Liver (tissue), 8 donors: ENCODE measurements at regions not wholly inside any gene's neighbourhood (a gene's known extent, or its start where the extent isn't known, plus 50 kb on each side); places are given as distances from the start of the nearest gene placed in this dataset.

Experiments used
- DNase-seq: peaks from one replicate; pipeline ENCODE4 v3.0.0-alpha.2; 2017; ENCODE audit warnings: low spot score
- H3K27ac ChIP-seq, 2 donors: one replicate each; pipeline ENCODE4 v1.7.0; 2013; ENCODE audit warnings: inconsistent platforms in 2 of 2, low read length in 2 of 2, control low read depth in 1 of 2, low read depth in 1 of 2, mild to moderate bottlenecking in 1 of 2
- H3K27me3 ChIP-seq, 4 donors: one replicate each; pipeline versions ENCODE4 v1.6.1 to v1.7.0; 2013; ENCODE audit warnings: low read length in 3 of 4, inconsistent platforms in 1 of 4, mild to moderate bottlenecking in 1 of 4, moderate library complexity in 1 of 4; ENCODE audit not compliant: control insufficient read depth in 4 of 4, insufficient read depth in 4 of 4
- H3K36me3 ChIP-seq, 4 donors: one replicate each; pipeline versions ENCODE4 v1.6.1 to v1.7.0; 2013; ENCODE audit warnings: low read length in 3 of 4, mild to moderate bottlenecking in 3 of 4, low read depth in 1 of 4, moderate library complexity in 1 of 4; ENCODE audit not compliant: control insufficient read depth in 4 of 4, insufficient read depth in 3 of 4
- H3K4me1 ChIP-seq, 4 donors: one replicate each; pipeline versions ENCODE4 v1.6.1 to v1.7.0; 2013; ENCODE audit warnings: low read length in 3 of 4, mild to moderate bottlenecking in 3 of 4, moderate library complexity in 1 of 4; ENCODE audit not compliant: control insufficient read depth in 4 of 4, insufficient read depth in 4 of 4
- H3K4me3 ChIP-seq, 3 donors: one replicate each; pipeline versions ENCODE4 v1.6.1 to v1.7.0; 2013; ENCODE audit warnings: low read length in 3 of 3, control low read depth in 1 of 3, low read depth in 1 of 3, mild to moderate bottlenecking in 1 of 3
- H3K9ac ChIP-seq, 2 donors: one replicate each; pipeline ENCODE4 v1.7.0; 2013; ENCODE audit warnings: low read length in 2 of 2, mild to moderate bottlenecking in 2 of 2, moderate library complexity in 2 of 2, control low read depth in 1 of 2, low read depth in 1 of 2
- H3K9me3 ChIP-seq, 4 donors: one replicate each; pipeline versions ENCODE4 v1.6.1 to v1.7.0; 2013; ENCODE audit warnings: low read length in 3 of 4; ENCODE audit not compliant: control insufficient read depth in 4 of 4
- ATF3 ChIP-seq: IDR thresholded peaks from 2 replicates; pipeline ENCODE4 v1.6.1; 2016; ENCODE audit warnings: antibody characterized with exemption
- EGR1 ChIP-seq, 2 donors: IDR thresholded peaks; 2 replicates each; pipeline ENCODE4 v1.6.1; 2016 to 2018; ENCODE audit warnings: antibody characterized with exemption in 2 of 2, low read depth in 2 of 2
- FOXA1 ChIP-seq: IDR thresholded peaks from 2 replicates; pipeline ENCODE4 v1.6.1; 2016; ENCODE audit warnings: antibody characterized with exemption
- FOXA2 ChIP-seq: IDR thresholded peaks from 2 replicates; pipeline ENCODE4 v1.6.1; 2016; ENCODE audit warnings: antibody characterized with exemption
- GABPA ChIP-seq, 2 donors: IDR thresholded peaks in 1 of 2; conservative IDR thresholded peaks in 1 of 2; 2 replicates each; pipeline ENCODE4 v1.6.1; 2016; ENCODE audit warnings: antibody characterized with exemption in 2 of 2, mild to moderate bottlenecking in 1 of 2, moderate library complexity in 1 of 2
- HNF4A ChIP-seq, 2 donors: conservative IDR thresholded peaks; 2 replicates each; pipeline ENCODE4 v1.6.1; 2016; ENCODE audit warnings: antibody characterized with exemption in 2 of 2, mild to moderate bottlenecking in 2 of 2
- HNF4G ChIP-seq: IDR thresholded peaks from 2 replicates; pipeline ENCODE4 v1.6.1; 2016; ENCODE audit warnings: antibody characterized with exemption
- JUND ChIP-seq, 2 donors: IDR thresholded peaks; 2 replicates each; pipeline ENCODE4 v1.6.1; 2016; ENCODE audit warnings: antibody characterized with exemption in 2 of 2
- NR2F2 ChIP-seq: IDR thresholded peaks from 2 replicates; pipeline ENCODE4 v1.6.1; 2016; ENCODE audit warnings: antibody characterized with exemption
- RAD21 ChIP-seq, 2 donors: IDR thresholded peaks; 2 replicates each; pipeline ENCODE4 v1.6.1; 2016; ENCODE audit warnings: antibody characterized with exemption in 2 of 2, mild to moderate bottlenecking in 2 of 2
- REST ChIP-seq: IDR thresholded peaks from 2 replicates; pipeline ENCODE4 v1.6.1; 2016; ENCODE audit warnings: antibody characterized with exemption, mild to moderate bottlenecking
- RXRA ChIP-seq, 2 donors: IDR thresholded peaks; 2 replicates each; pipeline ENCODE4 v1.6.1; 2017 to 2018; ENCODE audit warnings: antibody characterized with exemption in 2 of 2, mild to moderate bottlenecking in 1 of 2
- TAF1 ChIP-seq: conservative IDR thresholded peaks from 2 replicates; pipeline ENCODE4 v1.6.1; 2016; ENCODE audit warnings: antibody characterized with exemption, mild to moderate bottlenecking
- WGBS: extraction: QIAGEN DNeasy Blood & Tissue Kit; methylation state at CpG from one replicate; pipeline ENCODE4 v1.1.7; 2013; 5-methylcytosine and 5-hydroxymethylcytosine counted together
- TF ChIP-seq, protein P1 (sequence below): IDR thresholded peaks from 2 replicates; pipeline ENCODE4 v1.6.1; 2016; ENCODE audit warnings: antibody characterized with exemption
- TF ChIP-seq, protein P2 (sequence below): IDR thresholded peaks from 2 replicates; pipeline ENCODE4 v1.6.1; 2016; ENCODE audit warnings: antibody characterized with exemption
- TF ChIP-seq, protein P3 (sequence below): fragments of 150-350 bp; IDR thresholded peaks from 2 replicates; pipeline ENCODE4 v1.5.1; 2017; ENCODE audit warnings: improper control_type of control experiment, low read depth, low read length; ENCODE audit not compliant: missing input control
- donor health status: healthy.
- donor health status: healthy.
- donor health status: healthy.
- donor health status: healthy.
- donor health status: healthy.

- no peaks in the 10 kb centered on the region for H3K36me3 ChIP-seq
- 62% methylated on average over 8 of the region's 8 CpGs for whole genome bisulfite sequencing
- no peak for TF ChIP-seq RAD21 (IDR thresholded peaks at IDR 0.05)
- TF ChIP-seq ATF3, result no peak
- no peak for TF ChIP-seq JUND (IDR thresholded peaks at IDR 0.05)
- no peak for TF ChIP-seq RXRA (IDR thresholded peaks at IDR 0.05)
- no peak for TF ChIP-seq GABPA (IDR thresholded peaks at IDR 0.05 in 1 of 2, conservative IDR thresholded peaks at IDR 0.05 in 1 of 2)
- TF ChIP-seq, protein P1, sequence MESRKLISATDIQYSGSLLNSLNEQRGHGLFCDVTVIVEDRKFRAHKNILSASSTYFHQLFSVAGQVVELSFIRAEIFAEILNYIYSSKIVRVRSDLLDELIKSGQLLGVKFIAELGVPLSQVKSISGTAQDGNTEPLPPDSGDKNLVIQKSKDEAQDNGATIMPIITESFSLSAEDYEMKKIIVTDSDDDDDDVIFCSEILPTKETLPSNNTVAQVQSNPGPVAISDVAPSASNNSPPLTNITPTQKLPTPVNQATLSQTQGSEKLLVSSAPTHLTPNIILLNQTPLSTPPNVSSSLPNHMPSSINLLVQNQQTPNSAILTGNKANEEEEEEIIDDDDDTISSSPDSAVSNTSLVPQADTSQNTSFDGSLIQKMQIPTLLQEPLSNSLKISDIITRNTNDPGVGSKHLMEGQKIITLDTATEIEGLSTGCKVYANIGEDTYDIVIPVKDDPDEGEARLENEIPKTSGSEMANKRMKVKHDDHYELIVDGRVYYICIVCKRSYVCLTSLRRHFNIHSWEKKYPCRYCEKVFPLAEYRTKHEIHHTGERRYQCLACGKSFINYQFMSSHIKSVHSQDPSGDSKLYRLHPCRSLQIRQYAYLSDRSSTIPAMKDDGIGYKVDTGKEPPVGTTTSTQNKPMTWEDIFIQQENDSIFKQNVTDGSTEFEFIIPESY, result no peak
- TF ChIP-seq, protein P2, sequence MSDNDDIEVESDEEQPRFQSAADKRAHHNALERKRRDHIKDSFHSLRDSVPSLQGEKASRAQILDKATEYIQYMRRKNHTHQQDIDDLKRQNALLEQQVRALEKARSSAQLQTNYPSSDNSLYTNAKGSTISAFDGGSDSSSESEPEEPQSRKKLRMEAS, result no peak
- no peak for TF ChIP-seq FOXA1
- no peak for TF ChIP-seq EGR1 (IDR thresholded peaks at IDR 0.05; ENCODE audit: low read depth in 2 of 2)
- no peak for TF ChIP-seq REST
- TF ChIP-seq TAF1, result no peak
- TF ChIP-seq HNF4A (conservative IDR thresholded peaks at IDR 0.05), result no peak
- TF ChIP-seq, protein P3, sequence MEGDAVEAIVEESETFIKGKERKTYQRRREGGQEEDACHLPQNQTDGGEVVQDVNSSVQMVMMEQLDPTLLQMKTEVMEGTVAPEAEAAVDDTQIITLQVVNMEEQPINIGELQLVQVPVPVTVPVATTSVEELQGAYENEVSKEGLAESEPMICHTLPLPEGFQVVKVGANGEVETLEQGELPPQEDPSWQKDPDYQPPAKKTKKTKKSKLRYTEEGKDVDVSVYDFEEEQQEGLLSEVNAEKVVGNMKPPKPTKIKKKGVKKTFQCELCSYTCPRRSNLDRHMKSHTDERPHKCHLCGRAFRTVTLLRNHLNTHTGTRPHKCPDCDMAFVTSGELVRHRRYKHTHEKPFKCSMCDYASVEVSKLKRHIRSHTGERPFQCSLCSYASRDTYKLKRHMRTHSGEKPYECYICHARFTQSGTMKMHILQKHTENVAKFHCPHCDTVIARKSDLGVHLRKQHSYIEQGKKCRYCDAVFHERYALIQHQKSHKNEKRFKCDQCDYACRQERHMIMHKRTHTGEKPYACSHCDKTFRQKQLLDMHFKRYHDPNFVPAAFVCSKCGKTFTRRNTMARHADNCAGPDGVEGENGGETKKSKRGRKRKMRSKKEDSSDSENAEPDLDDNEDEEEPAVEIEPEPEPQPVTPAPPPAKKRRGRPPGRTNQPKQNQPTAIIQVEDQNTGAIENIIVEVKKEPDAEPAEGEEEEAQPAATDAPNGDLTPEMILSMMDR, result no peak
- no peak for TF ChIP-seq HNF4G
- TF ChIP-seq NR2F2, result no peak
- no peak for TF ChIP-seq FOXA2
- no peaks in the 10 kb centered on the region for H3K9me3 ChIP-seq
- H3K4me1 ChIP-seq, result no peaks in the 10 kb centered on the region
- no peaks in the 10 kb centered on the region for H3K27me3 ChIP-seq
- H3K9ac ChIP-seq, result no peak overlapping the region
- DNase-seq, result no peak
- no peak overlapping the region for H3K4me3 ChIP-seq
- H3K27ac ChIP-seq, result no peak overlapping the region
Measured at GRCh38 chr16:17804857-17805256, 334.1 kb upstream of the XYLT1 start.
